NCI-H82 (cell line): ENCODE measurements at regions not wholly inside any gene's neighbourhood (a gene's known extent, or its start where the extent isn't known, plus 50 kb on each side); places are given as distances from the start of the nearest gene placed in this dataset.

Experiments
- DNase-seq: peaks from one replicate; lab custom pipeline; 2025; lab: John Stamatoyannopoulos, UW

DNA sequence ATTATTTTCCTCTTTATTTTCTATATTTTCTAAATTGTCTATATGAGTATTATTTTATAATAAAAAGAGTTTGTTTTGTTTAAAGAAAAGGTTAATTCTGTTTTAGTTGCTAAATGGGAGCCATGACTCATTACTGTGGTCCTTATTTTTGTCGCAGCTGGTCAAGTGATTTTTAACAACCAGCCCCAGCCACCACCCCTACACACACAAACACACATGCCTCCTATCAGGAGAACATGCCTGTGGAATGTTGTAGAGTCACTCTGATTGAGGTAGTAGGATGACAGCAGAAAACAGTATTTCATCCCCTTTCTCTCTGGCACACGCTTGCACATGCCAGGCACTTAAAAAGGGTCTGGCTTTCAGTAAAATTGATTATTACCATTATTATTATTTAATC, 68.6 kb upstream of the GDF10 start:
- DNase-seq = no peak

DNA sequence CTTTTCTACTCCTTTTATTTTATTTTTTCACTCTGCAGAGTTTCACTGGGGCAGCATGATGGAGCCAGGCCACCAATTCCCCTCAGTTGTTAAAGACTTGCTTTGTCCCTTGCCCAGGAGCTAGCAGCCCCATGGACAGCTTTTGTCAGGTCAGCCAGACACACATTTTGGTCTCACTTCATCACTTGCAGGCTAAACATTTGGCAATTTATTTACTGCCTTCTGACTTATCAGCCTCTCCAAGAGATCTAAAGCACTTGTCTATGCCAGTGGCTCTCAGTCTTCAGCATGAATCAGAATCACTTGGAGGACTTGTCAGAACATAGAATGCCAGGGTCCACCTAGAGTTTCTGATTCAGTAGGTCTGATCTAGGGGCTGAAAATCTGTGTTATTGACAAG, 66.4 kb upstream of the GDF10 start:
- no peak for DNase-seq

GRCh38 chr10:47235484-47235883, 64.5 kb upstream of the GDF10 start:
- DNase-seq = no peak

DNA sequence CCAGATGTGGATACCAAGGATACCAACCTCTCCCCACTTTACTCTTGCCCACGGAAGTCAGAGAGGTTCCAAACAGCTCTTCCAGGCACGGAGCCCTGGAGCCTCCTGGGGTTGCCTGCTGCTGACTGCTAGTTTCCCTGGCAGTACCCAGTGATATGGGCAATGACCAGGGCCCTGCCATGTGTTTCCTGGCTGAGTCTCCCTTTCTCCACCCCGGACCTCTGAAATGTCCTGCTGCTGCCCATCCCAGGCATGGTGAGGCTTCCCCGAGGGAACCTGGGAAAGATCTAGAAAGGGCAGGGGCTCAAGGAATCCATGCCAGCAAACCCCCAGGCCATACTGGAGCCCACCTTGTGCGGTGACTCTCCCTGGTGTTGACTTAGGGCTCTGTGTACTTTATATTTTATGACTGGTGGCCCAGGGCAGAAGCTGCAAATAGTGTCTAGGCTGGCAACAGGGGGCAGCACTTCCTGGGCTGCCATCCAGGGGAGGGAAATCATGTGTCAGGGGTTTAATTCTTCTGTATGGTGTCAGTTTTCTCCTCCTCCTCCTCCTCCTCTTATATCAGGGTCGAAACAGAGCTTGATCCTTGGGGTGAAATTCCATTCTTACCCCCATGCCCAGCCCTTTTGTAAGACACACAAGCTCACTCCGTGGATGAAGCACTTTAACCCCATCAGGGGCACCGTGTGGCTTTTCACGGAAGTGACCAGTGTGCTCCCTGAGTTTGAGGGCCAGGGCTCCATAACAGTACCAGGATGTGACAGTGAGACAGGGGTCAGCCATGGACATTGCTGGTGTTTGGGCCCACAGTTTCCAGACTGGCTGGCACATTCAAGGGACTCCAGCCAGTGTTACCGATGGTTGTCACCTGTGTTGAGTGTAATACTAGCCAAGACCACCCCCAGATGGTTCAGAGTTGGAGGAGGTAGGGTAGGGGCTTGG, 62.4 kb upstream of the GDF10 start:
- no peak for DNase-seq

DNA sequence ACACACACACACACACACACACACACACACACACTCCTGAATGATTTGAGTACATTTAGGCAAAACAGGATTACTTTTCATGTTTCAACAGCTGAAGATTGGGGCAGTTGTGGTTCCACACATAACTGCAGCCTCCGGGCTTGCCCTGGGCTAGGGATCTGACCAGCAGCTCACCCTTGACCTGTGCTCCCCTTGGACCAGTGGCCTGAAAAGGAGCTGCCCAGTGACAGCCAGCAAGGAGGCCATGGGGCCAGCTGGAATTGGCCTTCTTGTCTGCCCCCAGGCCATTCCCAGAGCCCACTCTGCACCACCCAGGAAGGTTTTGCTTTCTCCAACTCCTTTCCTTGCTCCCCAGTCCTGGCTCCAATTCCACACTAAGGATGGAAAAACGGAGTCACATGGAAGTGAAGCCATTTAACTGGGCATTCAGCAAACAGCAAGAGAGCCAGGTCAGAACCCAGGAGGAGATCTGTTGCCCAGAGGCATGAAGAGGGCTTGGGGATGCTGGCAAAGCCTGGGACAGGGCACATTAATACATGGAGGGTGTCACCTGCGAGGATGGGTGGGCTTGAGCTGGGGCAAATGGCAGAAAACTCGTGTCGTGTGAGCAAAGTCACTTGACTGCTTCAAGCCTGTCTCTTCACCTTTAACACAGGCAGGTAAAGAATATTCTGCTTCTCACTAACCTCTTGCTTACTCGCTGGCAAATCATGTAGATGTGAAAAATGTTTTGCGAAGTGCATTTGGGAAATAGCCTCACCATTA, 61.5 kb upstream of the GDF10 start:
- no peak for DNase-seq

- no peak for DNase-seq
Measured at GRCh38 chr10:47239211-47239610, 60.8 kb upstream of the GDF10 start.

DNA sequence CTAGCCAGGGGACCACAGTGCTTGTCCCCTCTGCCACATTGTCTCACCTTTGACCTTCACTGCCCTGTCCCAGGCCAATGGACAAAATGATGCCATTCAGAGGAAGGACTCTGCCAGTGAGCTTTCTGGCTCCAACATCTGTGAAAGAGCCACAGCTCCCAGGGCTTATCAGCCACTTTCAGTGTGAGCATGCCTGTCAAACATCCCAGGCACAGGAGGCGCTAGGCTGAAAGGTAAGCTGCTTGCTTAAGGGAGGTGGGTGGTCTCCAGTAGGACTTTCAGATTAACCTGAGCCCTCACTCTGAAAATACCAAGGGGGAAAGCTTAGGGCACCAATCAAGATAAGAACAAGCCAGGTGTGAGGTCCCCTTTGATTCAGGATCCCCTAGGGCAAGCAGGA, 59.8 kb upstream of the GDF10 start:
- DNase-seq = no peak

DNA sequence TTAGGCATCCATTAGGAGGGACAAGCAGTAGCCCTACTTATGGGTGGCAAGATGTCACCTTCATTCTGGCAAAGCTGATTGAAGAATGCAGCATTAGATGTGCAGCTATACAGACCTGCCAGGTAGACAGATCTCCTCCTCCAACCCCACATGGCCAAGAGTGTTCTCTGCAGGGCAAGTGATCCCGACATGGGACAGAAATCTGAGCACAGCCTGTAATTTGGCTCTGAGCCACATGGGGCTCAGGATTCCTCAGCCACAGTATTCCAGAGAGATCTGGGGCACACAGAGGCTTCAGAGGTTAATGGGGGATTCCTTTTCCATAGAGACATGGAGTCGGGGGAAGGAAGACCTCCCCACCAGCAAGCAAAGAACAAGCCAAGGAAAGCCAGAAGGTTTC, 58.7 kb upstream of the GDF10 start:
- no peak for DNase-seq

- DNase-seq = no peak
Measured at GRCh38 chr10:47241946-47242867, 57.8 kb upstream of the GDF10 start.

DNA sequence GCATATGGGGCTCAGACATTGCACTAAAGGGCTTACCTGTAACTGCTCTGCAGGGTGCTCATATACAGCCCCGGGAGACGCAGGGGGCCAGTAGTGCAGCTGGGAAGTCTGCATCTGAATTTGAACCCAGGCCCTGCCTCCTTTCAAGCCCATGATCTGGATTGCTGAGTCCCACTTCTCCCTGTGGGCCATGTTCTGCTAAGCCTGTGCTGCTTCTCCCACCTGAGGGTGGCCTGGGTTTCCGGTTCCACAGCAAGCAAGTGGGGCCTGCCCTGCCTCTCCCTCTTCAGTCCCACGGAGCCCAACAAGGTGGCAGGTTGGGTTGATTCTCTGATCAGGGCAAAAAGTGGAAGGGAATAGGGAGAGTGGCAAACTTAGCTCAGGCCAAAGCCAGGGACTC, 56.6 kb upstream of the GDF10 start:
- DNase-seq = no peak

DNA sequence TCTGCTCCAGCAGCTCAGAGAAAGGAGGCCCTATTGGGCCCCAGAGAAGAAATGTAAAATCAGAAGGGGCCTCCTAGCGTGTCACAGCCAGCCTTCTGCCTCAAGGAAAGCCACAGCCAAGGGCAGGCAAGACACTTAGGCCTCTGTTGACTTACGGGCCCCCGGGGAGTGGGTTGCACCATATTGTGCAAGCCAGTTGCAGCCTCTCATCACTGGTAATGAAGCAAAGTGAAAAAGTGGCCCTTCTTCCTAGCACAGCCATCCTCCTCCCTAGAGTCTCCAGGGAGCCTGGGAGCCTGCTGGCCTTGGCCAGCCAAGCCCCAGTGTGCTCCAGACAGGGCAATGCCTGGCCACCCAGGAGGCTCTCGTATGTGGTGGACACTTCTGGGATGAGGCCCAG, 56.2 kb upstream of the GDF10 start:
- DNase-seq = no peak

DNA sequence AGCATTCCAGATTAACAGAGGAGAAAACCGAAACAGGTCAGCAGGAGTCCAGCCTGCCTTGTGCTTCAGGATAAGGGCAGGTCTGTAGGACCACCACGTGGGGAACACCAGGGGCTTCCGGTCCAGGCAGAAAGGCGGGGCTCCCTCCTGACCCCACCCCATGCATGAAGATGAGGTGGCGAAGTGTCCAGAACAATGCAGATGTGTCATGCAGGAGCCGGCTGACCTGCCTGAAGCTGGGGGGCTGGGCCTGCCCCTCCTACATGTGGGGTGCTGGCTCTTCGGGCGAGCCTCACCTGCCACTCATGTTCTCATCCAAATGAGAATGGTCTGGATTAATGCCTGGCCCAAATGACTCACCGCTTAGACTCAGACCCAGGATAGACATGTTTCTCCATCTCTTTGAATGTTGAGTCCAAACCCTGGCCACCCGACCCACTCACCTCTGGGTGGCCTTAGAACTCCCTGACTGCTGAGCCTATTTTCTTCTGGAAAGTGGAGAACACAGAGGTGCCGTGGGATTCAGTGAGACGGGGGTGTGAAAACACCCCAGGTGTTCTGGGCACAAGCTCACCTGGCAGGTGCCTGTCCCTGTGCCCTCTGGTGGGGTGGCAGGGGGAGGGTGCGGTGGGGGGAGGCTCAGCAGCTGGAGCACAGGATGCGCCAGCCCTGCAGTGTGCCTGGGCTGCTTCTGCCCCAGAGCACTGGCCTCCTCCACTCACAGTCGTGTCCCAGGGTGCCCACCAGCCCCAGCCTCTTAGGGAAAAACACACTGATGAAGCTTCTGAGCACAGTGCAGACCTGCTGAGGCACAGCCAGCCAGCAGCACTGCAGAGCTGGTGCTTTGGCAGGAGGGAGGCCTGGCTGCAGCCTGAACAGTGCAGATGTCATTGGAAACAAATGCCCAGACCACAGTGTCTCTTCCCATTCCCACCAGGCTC, 55.2 kb upstream of the GDF10 start:
- no peak for DNase-seq

GRCh38 chr10:47245731-47246350, 54.2 kb upstream of the GDF10 start:
- no peak for DNase-seq

GRCh38 chr10:47246406-47247147, 53.4 kb upstream of the GDF10 start:
- DNase-seq = no peak

GRCh38 chr10:47247148-47248059, 52.6 kb upstream of the GDF10 start:
- DNase-seq = no peak

DNA sequence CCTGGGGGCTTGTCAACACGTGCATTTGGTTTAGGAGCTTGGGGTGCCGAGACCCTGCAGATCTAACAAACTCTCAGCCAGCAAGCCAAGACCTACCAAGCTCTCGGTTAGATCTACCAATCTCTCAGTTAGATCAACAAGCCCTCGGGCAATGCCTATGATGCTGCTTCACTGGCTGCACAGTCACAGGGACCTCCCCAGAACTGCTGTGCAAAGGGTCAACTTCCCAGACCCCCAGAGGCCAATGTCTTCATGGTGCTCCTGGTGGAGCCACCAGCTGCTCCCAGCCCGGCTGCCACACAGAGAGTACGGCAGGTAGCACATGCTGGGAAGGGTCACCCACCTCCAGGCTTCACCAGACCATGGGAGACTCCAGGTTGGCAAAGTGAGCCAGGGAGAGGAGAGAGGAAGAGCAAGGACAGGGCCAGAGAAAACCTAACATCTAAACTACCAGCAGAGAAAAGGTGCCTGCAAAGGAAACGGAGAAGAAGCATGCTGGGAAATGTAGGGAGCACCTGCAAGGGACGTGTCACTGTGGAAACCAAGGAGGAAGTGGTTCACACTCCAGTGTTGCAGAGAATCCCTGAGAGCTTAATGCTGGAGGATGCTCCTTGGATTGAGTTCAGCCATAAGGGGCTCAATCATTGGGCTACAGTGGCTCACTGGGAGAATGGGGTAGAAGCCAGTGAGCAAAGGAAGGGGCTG, 51.5 kb upstream of the GDF10 start:
- no peak for DNase-seq

- no peak for DNase-seq
Measured at GRCh38 chr10:47249881-47250280, 50.1 kb upstream of the GDF10 start.
